Left renal cortex interstitium (tissue), 4 donors: ENCODE measurements at regions not wholly inside any gene's neighbourhood (a gene's known extent, or its start where the extent isn't known, plus 50 kb on each side); places are given as distances from the start of the nearest gene placed in this dataset.

ENCODE experiments used
- DNase-seq, 4 donors: peaks; one replicate each; pipeline ENCODE4 v3.0.0-alpha.2; 2013; ENCODE audit warnings: low read depth in 4 of 4, low spot score in 2 of 4, missing footprints in 1 of 4

- no peak for DNase-seq
These were observed 156.2 kb upstream of the CPNE8 start for GRCh38 chr12:39061576-39061975.

- no peak for DNase-seq
These were observed 143.0 kb upstream of the CPNE8 start for GRCh38 chr12:39048395-39048794.

- DNase-seq, result no peak
These were observed 142.3 kb upstream of the CPNE8 start for GRCh38 chr12:39047539-39048262.

- no peak for DNase-seq
These were observed 139.4 kb upstream of the CPNE8 start for GRCh38 chr12:39044754-39045153.

- DNase-seq, result no peak
These were observed 138.0 kb upstream of the CPNE8 start for GRCh38 chr12:39043424-39043822.

- no peak for DNase-seq
These were observed 134.9 kb upstream of the CPNE8 start for GRCh38 chr12:39040275-39040674.

GRCh38 chr12:39037115-39037514 is 131.7 kb upstream of the CPNE8 start:
- peak in 1 of 4 donors; percentile 3 for DNase-seq

GRCh38 chr12:39036105-39036504 is 130.7 kb upstream of the CPNE8 start:
- no peak for DNase-seq

- DNase-seq, result no peak
These were observed 128.4 kb upstream of the CPNE8 start for GRCh38 chr12:39033782-39034181.

- no peak for DNase-seq
These were observed 127.1 kb upstream of the CPNE8 start for GRCh38 chr12:39032448-39032847.

- DNase-seq, result no peak
These were observed 126.6 kb upstream of the CPNE8 start for GRCh38 chr12:39032034-39032433.

GRCh38 chr12:39028382-39028781 is 123.0 kb upstream of the CPNE8 start:
- DNase-seq, result no peak

- DNase-seq, result no peak
These were observed 107.5 kb upstream of the CPNE8 start for GRCh38 chr12:39012870-39013269.

GRCh38 chr12:39011166-39011565 is 105.8 kb upstream of the CPNE8 start:
- no peak for DNase-seq

- DNase-seq, result no peak
These were observed 105.0 kb upstream of the CPNE8 start for GRCh38 chr12:39010406-39010805.

- DNase-seq, result no peak
These were observed 102.2 kb upstream of the CPNE8 start for GRCh38 chr12:39007619-39008018.

- no peak for DNase-seq
These were observed 100.9 kb upstream of the CPNE8 start for GRCh38 chr12:39006286-39006685.

- DNase-seq, result no peak
These were observed 100.3 kb upstream of the CPNE8 start for GRCh38 chr12:39005671-39006070.

- DNase-seq, result no peak
These were observed 98.3 kb upstream of the CPNE8 start for GRCh38 chr12:39003541-39004155.

- no peak for DNase-seq
These were observed 95.0 kb upstream of the CPNE8 start for GRCh38 chr12:39000370-39000769.

GRCh38 chr12:38998887-38999482 is 93.6 kb upstream of the CPNE8 start:
- no peak for DNase-seq

GRCh38 chr12:38995249-38995648 is 89.9 kb upstream of the CPNE8 start:
- no peak for DNase-seq
